Kidney (tissue), 13 donors: ENCODE measurements at regions not wholly inside any gene's neighbourhood (a gene's known extent, or its start where the extent isn't known, plus 50 kb on each side); places are given as distances from the start of the nearest gene placed in this dataset.

ENCODE experiments used
- DNase-seq, 5 donors: peaks; one replicate each; pipeline ENCODE4 v3.0.0-alpha.2; 2013 to 2020
- FAIRE-seq: peaks from 2 replicates; lab custom pipeline; 2012; peaks lifted over from hg19 to GRCh38; lab: Jason Lieb, UNC
- H3K27ac ChIP-seq, 2 donors: one replicate each; pipeline ENCODE4 v1.7.0; 2013; ENCODE audit warnings: low read depth in 2 of 2, low read length in 2 of 2, inconsistent platforms in 1 of 2
- H3K27me3 ChIP-seq: one replicate; pipeline ENCODE4 v1.7.1; 2013; ENCODE audit warnings: low read length, inconsistent platforms; ENCODE audit not compliant: control insufficient read depth, insufficient read depth
- H3K36me3 ChIP-seq, 3 donors: one replicate each; pipeline versions ENCODE4 v1.7.0 to v1.7.1; 2013; ENCODE audit warnings: low read length in 3 of 3, control low read depth in 1 of 3, inconsistent platforms in 1 of 3; ENCODE audit not compliant: insufficient read depth in 3 of 3, control insufficient read depth in 2 of 3
- H3K4me1 ChIP-seq, 3 donors: one replicate each; pipeline versions ENCODE4 v1.7.0 to v1.7.1; 2013; ENCODE audit warnings: low read length in 3 of 3, inconsistent platforms in 1 of 3, low read depth in 1 of 3; ENCODE audit not compliant: control insufficient read depth in 2 of 3, insufficient read depth in 2 of 3
- H3K4me3 ChIP-seq, 3 donors: one replicate each; pipeline versions ENCODE4 v1.7.0 to v1.8.1; 2013; ENCODE audit warnings: low read length in 3 of 3, control low read depth in 1 of 3, inconsistent platforms in 1 of 3
- H3K9ac ChIP-seq, 3 donors: one replicate each; pipeline versions ENCODE4 v1.7.0 to v1.7.1; 2013; ENCODE audit warnings: low read length in 3 of 3, control low read depth in 1 of 3, inconsistent platforms in 1 of 3
- H3K9me3 ChIP-seq, 3 donors: one replicate each; pipeline versions ENCODE4 v1.7.0 to v1.7.1; 2013; ENCODE audit warnings: low read length in 3 of 3, control low read depth in 1 of 3, inconsistent platforms in 1 of 3; ENCODE audit not compliant: control insufficient read depth in 2 of 3, insufficient read depth in 1 of 3
- CTCF ChIP-seq: IDR thresholded peaks from 3 replicates; pipeline ENCODE4 v1.5.1; 2012; ENCODE audit warnings: mild to moderate bottlenecking, moderate library complexity, borderline replicate concordance; ENCODE audit not compliant: insufficient read depth; ENCODE audit errors: extremely low read depth
- intact Hi-C: fragments of 100-400 bp; cut with DNase I; formaldehyde crosslinking; loops from one replicate; pipeline ENCODE4 v1.11.1; 2022
- donor health status: control.
- donor health status: control.
- donor health status: control.
- donor health status: control.
- donor health status: control.
- donor health status: DM: yes; HTN: yes; CAD: no.
- donor health status: Normal renal cell carcinoma (clear cell type).

GRCh38 chr6:170135821-170136471 lies 154.9 kb downstream of the DLL1 start:
- Histone ChIP-seq H3K9ac (no peak overlapping the region), H3K27me3 (no peaks in the 10 kb centered on the region), H3K4me3 (no peak overlapping the region), H3K27ac (peak overlapping the region in 1 of 2 donors; percentile 92), H3K4me1 (peaks cover 0 to 12% (median 0%) of the 10 kb centered on the region in 3 donors), H3K9me3 (no peaks in the 10 kb centered on the region), H3K36me3 (no peaks in the 10 kb centered on the region)
- intact Hi-C loops: no loop called here
- no peak for TF ChIP-seq CTCF
- peak in 2 of 5 donors; percentile 36 to 76 for DNase-seq
- no peak for FAIRE-seq

- intact Hi-C loops: no loop called here
- no peaks in the 10 kb centered on the region for H3K27me3 ChIP-seq
- H3K36me3 ChIP-seq: no peaks in the 10 kb centered on the region
- DNase-seq: peak in 1 of 5 donors; percentile 62
- H3K27ac ChIP-seq: peak overlapping the region in 1 of 2 donors; percentile 37
- H3K4me1 ChIP-seq: peaks cover 0 to 12% (median 0%) of the 10 kb centered on the region in 3 donors
- no peak overlapping the region for H3K4me3 ChIP-seq
- no peak for FAIRE-seq
- no peaks in the 10 kb centered on the region for H3K9me3 ChIP-seq
- TF ChIP-seq CTCF: no peak
- no peak overlapping the region for H3K9ac ChIP-seq
Observed at GRCh38 chr6:170135461-170135820, 155.4 kb downstream of the DLL1 start.

- H3K36me3 ChIP-seq: no peaks in the 10 kb centered on the region
- H3K27ac ChIP-seq: no peak overlapping the region
- intact Hi-C loops: no loop called here
- H3K9ac ChIP-seq: no peak overlapping the region
- peaks cover 0 to 12% (median 0%) of the 10 kb centered on the region in 3 donors for H3K4me1 ChIP-seq
- FAIRE-seq (no peak), DNase-seq (peak in 3 of 5 donors; percentile 5 to 36 (median 33))
- H3K4me3 ChIP-seq: no peak overlapping the region
- no peak for TF ChIP-seq CTCF
- H3K9me3 ChIP-seq: no peaks in the 10 kb centered on the region
- no peaks in the 10 kb centered on the region for H3K27me3 ChIP-seq
Observed at GRCh38 chr6:170134471-170135440, 156.1 kb downstream of the DLL1 start.
